ENCODE measurements at regions not wholly inside any gene's neighbourhood (a gene's known extent, or its start where the extent isn't known, plus 50 kb on each side); places are given as distances from the start of the nearest gene placed in this dataset.

DNA sequence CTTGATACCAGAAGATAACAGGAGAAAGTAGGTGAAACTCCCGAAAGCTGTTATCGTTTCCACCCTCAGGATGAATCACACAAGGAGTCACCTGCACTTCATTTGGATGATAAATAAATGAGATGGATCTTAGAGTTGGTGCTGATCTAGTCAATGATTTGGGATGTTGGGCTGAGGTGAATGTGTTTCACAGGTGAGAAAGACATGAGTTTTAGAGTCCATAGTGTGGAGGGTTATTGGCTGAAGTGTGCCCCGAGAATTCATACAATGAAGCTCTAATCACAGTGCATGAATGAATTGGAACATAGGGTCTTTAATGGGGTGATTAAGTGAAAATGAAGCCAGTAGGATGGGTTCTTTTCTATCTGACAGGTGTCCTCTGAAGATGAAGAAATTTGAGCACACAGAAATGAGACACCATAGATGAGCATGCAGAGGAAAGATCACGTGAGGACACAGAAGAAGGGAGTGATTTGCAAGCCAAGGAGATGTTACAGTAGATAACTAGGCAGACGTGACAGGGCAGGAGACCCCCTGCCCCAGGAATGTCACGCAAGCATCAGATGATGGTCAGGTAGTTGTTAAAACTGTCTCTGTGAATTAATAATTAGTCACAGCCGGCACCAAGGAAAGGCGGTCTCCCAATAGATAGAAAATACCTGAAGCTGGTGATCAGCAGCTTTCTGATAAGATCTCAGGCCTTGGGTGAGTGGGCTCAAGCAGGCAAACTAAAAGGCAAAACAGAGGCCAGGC lies 60.3 kb upstream of the IGLL5 start:
- Histone ChIP-seq H3K36me3 (ENCODE audit: control insufficient read depth in 1 of 2, insufficient read depth in 2 of 2, low read depth in 1 of 2, low read length in 2 of 2) (no peaks in the 10 kb centered on the region), H3K9ac (ENCODE audit: low read length) (no peak overlapping the region), H3K27ac (ENCODE audit: low read length, poor library complexity, severe bottlenecking) (no peak overlapping the region), H3K23ac (ENCODE audit: low read length in 2 of 2) (no peak overlapping the region), H3K79me1 (replicated peaks; ENCODE audit: low read length, poor library complexity, severe bottlenecking) (no peaks in the 10 kb centered on the region), H2BK5ac (ENCODE audit: low read depth, low read length, poor library complexity, severe bottlenecking) (no peak overlapping the region), H4K91ac (ENCODE audit: low read length) (no peak overlapping the region), H3K4ac (ENCODE audit: low read depth in 1 of 2, low read length in 2 of 2) (no peak overlapping the region), H3K18ac (ENCODE audit: low read depth in 1 of 2, low read length in 2 of 2) (no peak overlapping the region), H4K8ac (ENCODE audit: low read length) (no peak overlapping the region), H3K4me1 (ENCODE audit: control insufficient read depth, insufficient read depth, low read depth, low read length) (no peaks in the 10 kb centered on the region), H2BK15ac (ENCODE audit: low read depth, poor library complexity, severe bottlenecking) (no peak overlapping the region), H3K14ac (ENCODE audit: low read length in 2 of 2) (no peak overlapping the region), H2AK5ac (ENCODE audit: low read length, severe bottlenecking) (no peak overlapping the region), H2AFZ (ENCODE audit: low read depth, low read length) (no peak overlapping the region), H3K9me3 (ENCODE audit: control insufficient read depth, low read length) (peaks cover 11% of the 10 kb centered on the region), H2BK12ac (ENCODE audit: low read length in 2 of 2) (no peak overlapping the region), H3K4me3 (ENCODE audit: insufficient read depth in 1 of 2, low read depth in 1 of 2, low read length in 2 of 2) (no peak overlapping the region), H3K27me3 (ENCODE audit: control insufficient read depth in 1 of 2, insufficient read depth in 1 of 2, low read length in 2 of 2) (peaks cover 0 to 17% of the 10 kb centered on the region in 2 experiments), H3K4me2 (ENCODE audit: low read length, poor library complexity, severe bottlenecking) (no peak overlapping the region), H2BK120ac (ENCODE audit: low read depth, low read length) (no peak overlapping the region)
- 62% methylated on average over 8 of the region's 8 CpGs for WGBS
- DNase-seq = no peak

- no peaks in the 10 kb centered on the region for H3K79me1 ChIP-seq (replicated peaks; ENCODE audit: low read length, poor library complexity, severe bottlenecking)
- H2BK120ac ChIP-seq (ENCODE audit: low read depth, low read length) = no peak overlapping the region
- H3K14ac ChIP-seq (ENCODE audit: low read length in 2 of 2) = no peak overlapping the region
- H2AFZ ChIP-seq (ENCODE audit: low read depth, low read length) = no peak overlapping the region
- peaks cover 11% of the 10 kb centered on the region for H3K9me3 ChIP-seq (ENCODE audit: control insufficient read depth, low read length)
- H3K36me3 ChIP-seq (ENCODE audit: control insufficient read depth in 1 of 2, insufficient read depth in 2 of 2, low read depth in 1 of 2, low read length in 2 of 2) = no peaks in the 10 kb centered on the region
- H3K27me3 ChIP-seq (ENCODE audit: control insufficient read depth in 1 of 2, insufficient read depth in 1 of 2, low read length in 2 of 2) = peaks cover 0 to 30% of the 10 kb centered on the region in 2 experiments
- H3K18ac ChIP-seq (ENCODE audit: low read depth in 1 of 2, low read length in 2 of 2) = no peak overlapping the region
- H2AK5ac ChIP-seq (ENCODE audit: low read length, severe bottlenecking) = no peak overlapping the region
- no peak overlapping the region for H3K4me3 ChIP-seq (ENCODE audit: insufficient read depth in 1 of 2, low read depth in 1 of 2, low read length in 2 of 2)
- H4K91ac ChIP-seq (ENCODE audit: low read length) = no peak overlapping the region
- no peak overlapping the region for H2BK12ac ChIP-seq (ENCODE audit: low read length in 2 of 2)
- 71% methylated on average over 2 of the region's 2 CpGs for WGBS
- no peak overlapping the region for H4K8ac ChIP-seq (ENCODE audit: low read length)
- no peak overlapping the region for H3K23ac ChIP-seq (ENCODE audit: low read length in 2 of 2)
- H3K27ac ChIP-seq (ENCODE audit: low read length, poor library complexity, severe bottlenecking) = no peak overlapping the region
- no peak overlapping the region for H3K9ac ChIP-seq (ENCODE audit: low read length)
- no peak overlapping the region for H2BK15ac ChIP-seq (ENCODE audit: low read depth, poor library complexity, severe bottlenecking)
- H3K4ac ChIP-seq (ENCODE audit: low read depth in 1 of 2, low read length in 2 of 2) = no peak overlapping the region
- no peaks in the 10 kb centered on the region for H3K4me1 ChIP-seq (ENCODE audit: control insufficient read depth, insufficient read depth, low read depth, low read length)
- no peak overlapping the region for H2BK5ac ChIP-seq (ENCODE audit: low read depth, low read length, poor library complexity, severe bottlenecking)
- no peak for DNase-seq
- no peak overlapping the region for H3K4me2 ChIP-seq (ENCODE audit: low read length, poor library complexity, severe bottlenecking)
These were observed 57.4 kb upstream of the IGLL5 start for GRCh38 chr22:22830193-22830592.

- Histone ChIP-seq H2BK12ac (ENCODE audit: low read length in 2 of 2) (no peak overlapping the region), H3K79me1 (replicated peaks; ENCODE audit: low read length, poor library complexity, severe bottlenecking) (no peaks in the 10 kb centered on the region), H3K4me3 (ENCODE audit: insufficient read depth in 1 of 2, low read depth in 1 of 2, low read length in 2 of 2) (no peak overlapping the region), H2BK5ac (ENCODE audit: low read depth, low read length, poor library complexity, severe bottlenecking) (no peak overlapping the region), H2AFZ (ENCODE audit: low read depth, low read length) (no peak overlapping the region), H3K18ac (ENCODE audit: low read depth in 1 of 2, low read length in 2 of 2) (no peak overlapping the region), H3K9ac (ENCODE audit: low read length) (no peak overlapping the region), H4K91ac (ENCODE audit: low read length) (no peak overlapping the region), H2BK120ac (ENCODE audit: low read depth, low read length) (no peak overlapping the region), H3K4me2 (ENCODE audit: low read length, poor library complexity, severe bottlenecking) (no peak overlapping the region), H3K4ac (ENCODE audit: low read depth in 1 of 2, low read length in 2 of 2) (no peak overlapping the region), H3K23ac (ENCODE audit: low read length in 2 of 2) (no peak overlapping the region), H3K4me1 (ENCODE audit: control insufficient read depth, insufficient read depth, low read depth, low read length) (no peaks in the 10 kb centered on the region), H3K27me3 (ENCODE audit: control insufficient read depth in 1 of 2, insufficient read depth in 1 of 2, low read length in 2 of 2) (peaks cover 0 to 37% of the 10 kb centered on the region in 2 experiments), H3K27ac (ENCODE audit: low read length, poor library complexity, severe bottlenecking) (no peak overlapping the region), H2AK5ac (ENCODE audit: low read length, severe bottlenecking) (no peak overlapping the region), H2BK15ac (ENCODE audit: low read depth, poor library complexity, severe bottlenecking) (no peak overlapping the region), H3K14ac (ENCODE audit: low read length in 2 of 2) (no peak overlapping the region), H3K9me3 (ENCODE audit: control insufficient read depth, low read length) (peaks cover 11% of the 10 kb centered on the region), H3K36me3 (ENCODE audit: control insufficient read depth in 1 of 2, insufficient read depth in 2 of 2, low read depth in 1 of 2, low read length in 2 of 2) (no peaks in the 10 kb centered on the region), H4K8ac (ENCODE audit: low read length) (no peak overlapping the region)
- WGBS = no CpG with 5 or more reads among the region's 1 CpG
- DNase-seq = no peak
These were observed 56.5 kb upstream of the IGLL5 start for GRCh38 chr22:22830957-22831688.

GRCh38 chr22:22833059-22833458 lies 54.6 kb upstream of the IGLL5 start:
- Histone ChIP-seq H2BK120ac (ENCODE audit: low read depth, low read length) (no peak overlapping the region), H2AK5ac (ENCODE audit: low read length, severe bottlenecking) (no peak overlapping the region), H3K4me3 (ENCODE audit: insufficient read depth in 1 of 2, low read depth in 1 of 2, low read length in 2 of 2) (no peak overlapping the region), H3K79me1 (replicated peaks; ENCODE audit: low read length, poor library complexity, severe bottlenecking) (no peaks in the 10 kb centered on the region), H3K23ac (ENCODE audit: low read length in 2 of 2) (no peak overlapping the region), H3K27me3 (ENCODE audit: control insufficient read depth in 1 of 2, insufficient read depth in 1 of 2, low read length in 2 of 2) (peaks cover 0 to 31% of the 10 kb centered on the region in 2 experiments), H4K8ac (ENCODE audit: low read length) (no peak overlapping the region), H3K4me1 (ENCODE audit: control insufficient read depth, insufficient read depth, low read depth, low read length) (no peaks in the 10 kb centered on the region), H2BK12ac (ENCODE audit: low read length in 2 of 2) (no peak overlapping the region), H2AFZ (ENCODE audit: low read depth, low read length) (no peak overlapping the region), H2BK15ac (ENCODE audit: low read depth, poor library complexity, severe bottlenecking) (no peak overlapping the region), H3K9ac (ENCODE audit: low read length) (no peak overlapping the region), H3K27ac (ENCODE audit: low read length, poor library complexity, severe bottlenecking) (no peak overlapping the region), H3K36me3 (ENCODE audit: control insufficient read depth in 1 of 2, insufficient read depth in 2 of 2, low read depth in 1 of 2, low read length in 2 of 2) (no peaks in the 10 kb centered on the region), H4K91ac (ENCODE audit: low read length) (no peak overlapping the region), H3K4ac (ENCODE audit: low read depth in 1 of 2, low read length in 2 of 2) (no peak overlapping the region), H2BK5ac (ENCODE audit: low read depth, low read length, poor library complexity, severe bottlenecking) (no peak overlapping the region), H3K18ac (ENCODE audit: low read depth in 1 of 2, low read length in 2 of 2) (no peak overlapping the region), H3K9me3 (ENCODE audit: control insufficient read depth, low read length) (peaks cover 11% of the 10 kb centered on the region), H3K14ac (ENCODE audit: low read length in 2 of 2) (no peak overlapping the region), H3K4me2 (ENCODE audit: low read length, poor library complexity, severe bottlenecking) (no peak overlapping the region)
- WGBS = 56% methylated on average over 3 of the region's 3 CpGs
- DNase-seq = no peak

Measured in mesenchymal stem cell (in vitro differentiated cells and primary cell).